ENCODE measurements at regions not wholly inside any gene's neighbourhood (a gene's known extent, or its start where the extent isn't known, plus 50 kb on each side); places are given as distances from the start of the nearest gene placed in this dataset.

- TF ChIP-seq CTCF (IDR thresholded peaks at IDR 0.05 in 8 of 11, conservative IDR thresholded peaks at IDR 0.05 in 3 of 11) (no peak), POLR2A (IDR thresholded peaks at IDR 0.05) (no peak), POLR2AphosphoS5 (IDR thresholded peaks at IDR 0.05) (no peak)
Measured at GRCh38 chr12:83185241-83185640, 498.5 kb downstream of the TMTC2 start.

Measured in spleen (tissue), 7 donors.